GM18867 (cell line): ENCODE measurements at regions not wholly inside any gene's neighbourhood (a gene's known extent, or its start where the extent isn't known, plus 50 kb on each side); places are given as distances from the start of the nearest gene placed in this dataset.

ENCODE experiments used
- ATAC-seq: cut with Tn5 transposase; IDR thresholded peaks from one replicate; pipeline ENCODE4 v1.9.1; 2021; ENCODE audit warnings: mild to moderate bottlenecking, moderate library complexity; ENCODE audit not compliant: unreplicated experiment

DNA sequence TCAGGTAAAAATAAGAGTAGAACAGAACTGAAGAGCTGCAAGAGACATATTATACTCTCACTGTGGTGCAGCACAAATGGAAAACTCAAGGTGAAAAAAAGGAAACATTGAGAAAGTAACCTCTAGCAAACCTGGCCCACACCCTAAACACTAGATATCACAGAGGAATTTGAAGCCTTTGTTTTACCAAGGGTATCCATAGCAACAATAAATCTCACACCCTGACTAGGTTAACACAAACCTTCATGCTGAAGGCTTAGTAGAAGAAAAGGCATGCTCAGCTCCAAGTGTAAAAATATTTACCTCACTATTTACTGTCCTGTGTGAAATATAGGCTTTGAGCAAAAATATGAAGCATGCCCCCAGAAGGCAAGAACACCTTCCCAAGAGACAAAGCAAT lies 61.9 kb upstream of the TAB3 start:
- ATAC-seq: no peak

DNA sequence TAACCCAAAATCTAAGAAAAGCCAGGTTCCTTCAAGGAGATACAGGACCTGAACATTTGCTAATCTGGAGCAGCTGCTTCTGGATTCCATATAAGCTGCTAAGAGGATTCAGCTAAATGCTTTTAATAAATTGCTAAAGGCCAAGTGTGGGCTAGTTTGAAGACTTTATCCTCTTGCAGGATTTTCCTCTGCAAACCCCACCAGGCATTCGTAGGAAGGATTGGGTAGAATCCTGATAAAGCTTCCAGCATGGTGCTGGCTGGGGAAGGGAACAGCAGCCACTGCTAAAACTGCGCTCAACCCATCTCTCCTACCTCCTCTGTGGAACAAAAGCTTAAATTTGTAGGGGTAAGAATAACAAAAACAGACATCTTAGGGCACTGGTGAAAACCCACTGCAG lies 61.3 kb upstream of the TAB3 start:
- no peak for ATAC-seq

DNA sequence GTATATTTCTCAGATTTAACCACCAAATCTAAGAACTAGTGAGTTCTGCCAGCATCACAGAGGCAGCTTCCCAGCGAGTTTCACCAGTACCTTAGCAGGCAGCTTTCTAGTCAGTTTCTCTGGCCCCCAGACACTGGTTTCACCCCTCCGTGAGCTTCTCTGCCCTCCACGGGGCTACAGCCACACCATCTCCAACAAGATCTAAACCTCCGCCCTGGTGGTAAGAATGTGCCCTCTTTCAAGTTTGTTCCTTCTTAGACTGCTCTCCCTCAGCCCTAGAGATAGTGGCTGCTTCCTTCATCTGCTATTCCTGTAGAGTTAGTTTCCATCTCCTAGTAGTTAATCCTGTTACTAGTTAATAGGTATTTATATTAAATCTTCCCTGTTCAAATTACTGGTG lies 60.5 kb upstream of the TAB3 start:
- ATAC-seq: no peak

DNA sequence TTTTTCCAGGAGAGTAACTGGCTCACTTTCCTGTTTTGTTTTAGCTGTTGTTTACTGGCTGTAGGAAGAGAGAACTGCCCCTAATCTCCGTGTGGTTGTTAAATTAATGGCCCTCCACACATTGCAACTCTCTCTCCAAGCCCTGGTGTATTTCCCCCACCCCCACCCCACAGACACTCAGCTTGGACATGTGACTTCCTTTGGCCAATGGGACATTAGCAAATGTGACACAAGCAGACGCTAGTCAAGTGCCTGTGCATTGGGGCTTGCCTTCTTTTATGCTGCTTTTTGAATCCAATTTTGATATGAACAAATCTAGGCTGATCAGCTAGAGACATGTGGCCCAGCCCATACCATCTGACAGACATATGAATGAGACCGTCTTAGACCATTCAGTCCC lies 59.6 kb upstream of the TAB3 start:
- ATAC-seq: no peak

DNA sequence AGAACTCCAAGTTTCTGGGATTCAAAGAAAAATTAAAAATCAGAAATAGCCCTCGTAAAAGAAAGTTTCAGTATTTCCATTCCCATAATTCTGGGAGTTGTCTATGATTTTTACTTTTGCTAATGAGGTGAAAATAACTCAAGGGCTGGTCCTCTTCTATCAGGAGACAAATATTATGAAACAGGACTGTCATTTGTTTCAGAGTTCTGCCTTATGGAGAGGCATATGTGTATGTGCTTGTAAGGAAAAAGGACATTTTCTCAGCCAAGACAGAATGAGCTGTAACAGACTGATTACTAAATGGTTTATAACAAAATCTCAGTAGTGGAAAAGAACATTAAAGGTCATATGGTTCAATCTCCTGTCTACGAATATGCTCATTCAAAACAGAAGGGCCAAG lies 59.0 kb upstream of the TAB3 start:
- no peak for ATAC-seq

DNA sequence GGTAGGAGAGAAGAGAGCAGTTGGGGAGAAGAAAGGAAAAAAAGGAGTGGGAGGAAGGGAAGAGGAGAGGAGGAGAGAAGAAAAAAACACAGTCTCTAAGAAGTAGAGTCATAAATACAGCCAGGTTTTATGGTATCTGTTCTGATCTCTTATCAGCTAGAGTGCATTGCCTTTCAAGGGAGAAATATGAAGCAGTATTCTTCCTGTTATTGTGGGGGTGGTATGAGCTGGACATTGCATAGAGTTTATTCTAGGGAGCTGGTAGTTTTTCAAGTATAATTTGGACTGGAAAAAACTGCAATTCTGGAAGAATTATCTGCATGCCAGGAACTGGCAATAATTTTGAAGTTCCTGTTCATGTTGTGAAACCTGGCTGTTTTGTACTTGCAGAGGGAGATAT lies 54.9 kb upstream of the TAB3 start:
- no peak for ATAC-seq

DNA sequence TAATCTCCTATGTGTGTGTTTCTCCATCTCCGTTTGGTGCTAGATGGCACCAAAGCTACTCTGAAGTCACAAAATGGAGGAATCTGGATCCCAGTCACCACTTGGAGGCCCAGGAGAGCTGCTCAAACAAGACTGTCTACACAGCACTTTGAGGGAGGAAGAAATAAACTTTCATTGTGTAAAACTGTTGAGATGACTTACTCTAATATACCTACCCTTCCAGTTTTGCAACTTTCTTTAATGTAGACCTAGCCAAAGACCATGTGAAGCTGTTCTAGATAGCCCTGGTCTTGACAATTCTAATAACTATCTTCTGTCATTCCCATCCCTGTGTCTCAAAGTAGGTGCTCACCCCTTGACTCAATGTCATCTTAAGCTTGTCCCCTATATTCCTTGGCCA lies 52.8 kb upstream of the TAB3 start:
- no peak for ATAC-seq

DNA sequence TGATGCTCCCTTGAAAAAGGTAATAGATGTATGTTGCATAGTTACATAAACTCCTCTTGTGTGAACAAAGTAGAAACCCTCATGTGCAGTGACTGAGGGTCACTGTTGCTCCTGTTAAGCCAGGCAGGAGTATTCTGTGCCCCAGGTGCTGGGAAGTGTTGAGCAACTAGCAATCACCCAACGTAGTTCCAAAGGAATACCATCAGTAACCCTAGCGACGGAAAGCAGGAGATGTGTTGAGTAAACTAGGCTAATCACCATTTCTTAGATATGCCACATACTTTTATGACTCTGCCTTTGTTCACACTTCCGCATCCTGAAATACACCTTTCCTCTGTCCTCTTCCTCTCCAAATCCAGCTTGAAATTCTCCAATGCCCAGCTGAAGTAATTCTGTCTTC lies 50.9 kb upstream of the TAB3 start:
- ATAC-seq: no peak
